NCI-H345 (cell line): ENCODE measurements at regions not wholly inside any gene's neighbourhood (a gene's known extent, or its start where the extent isn't known, plus 50 kb on each side); places are given as distances from the start of the nearest gene placed in this dataset.

Source experiments
- DNase-seq: peaks from one replicate; lab custom pipeline; 2025; lab: John Stamatoyannopoulos, UW

- DNase-seq = no peak
Measured at GRCh38 chr11:128036556-128037093, 550.7 kb downstream of the ETS1 start.

- no peak for DNase-seq
Measured at GRCh38 chr11:128036006-128036405, 551.4 kb downstream of the ETS1 start.

DNA sequence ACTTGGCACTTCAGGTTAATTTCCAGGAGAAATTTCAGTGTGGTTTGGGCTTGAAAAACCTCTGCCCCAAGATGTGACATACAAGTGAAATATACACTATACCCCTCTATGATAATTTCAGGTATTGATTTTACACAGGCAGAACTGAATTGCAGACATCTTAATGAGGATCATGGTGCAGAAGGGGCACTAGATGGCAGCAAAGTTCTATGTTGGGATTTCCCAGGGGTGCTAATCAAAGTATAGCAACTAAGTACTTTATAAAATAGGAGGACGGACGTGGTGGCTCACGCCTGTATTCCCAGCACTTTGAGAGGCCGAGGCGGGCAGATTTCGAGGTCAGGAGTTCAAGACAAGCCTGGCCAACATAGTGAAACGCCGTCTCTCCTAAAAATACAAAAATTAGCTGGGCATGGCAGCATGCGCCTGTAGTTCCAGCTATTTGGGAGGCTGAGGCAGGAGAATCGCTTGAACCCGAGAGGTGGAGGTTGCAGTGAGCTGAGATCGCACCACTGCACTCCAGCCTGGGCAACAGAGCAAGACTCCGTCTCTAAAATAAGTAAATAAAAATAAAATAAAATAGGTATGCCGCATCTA, 555.7 kb downstream of the ETS1 start:
- peak; percentile 75 for DNase-seq

- DNase-seq = no peak
Measured at GRCh38 chr11:128029219-128029722, 558.1 kb downstream of the ETS1 start.

DNA sequence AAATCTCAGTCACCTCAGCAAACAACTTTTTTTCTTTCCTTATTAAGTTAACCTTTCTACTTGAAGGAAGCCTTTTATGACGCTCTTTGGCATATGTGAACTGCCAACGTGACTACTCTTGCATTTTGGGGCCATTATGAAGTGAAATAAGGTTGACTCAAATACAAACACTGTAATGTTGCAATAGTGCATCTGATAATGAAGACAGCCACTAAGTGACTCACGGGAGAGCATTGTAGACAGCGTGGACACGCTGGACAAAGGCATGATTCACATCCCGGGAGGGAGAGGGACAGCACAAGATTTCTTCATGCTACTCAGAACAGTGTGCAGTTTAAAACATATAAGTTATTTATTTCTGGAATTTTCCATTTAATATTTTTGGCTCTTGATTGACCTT, 560.8 kb downstream of the ETS1 start:
- DNase-seq = no peak

DNA sequence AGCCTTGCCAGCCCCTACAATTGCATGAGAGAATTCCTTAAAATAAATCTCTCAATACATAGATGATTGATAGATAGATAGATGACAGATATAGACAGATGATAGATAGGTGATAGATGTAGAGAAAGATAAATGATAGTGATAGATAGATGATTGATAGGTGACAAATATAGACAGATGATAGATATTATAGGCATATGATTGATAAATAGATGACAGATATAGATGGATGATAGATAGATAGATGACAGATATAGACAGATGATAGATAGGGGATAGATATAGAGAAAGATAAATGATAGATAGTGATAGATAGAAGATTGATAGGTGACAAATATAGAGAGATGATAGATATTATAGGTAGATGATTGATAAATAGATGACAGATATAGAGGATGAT, 564.6 kb downstream of the ETS1 start:
- DNase-seq = no peak

DNA sequence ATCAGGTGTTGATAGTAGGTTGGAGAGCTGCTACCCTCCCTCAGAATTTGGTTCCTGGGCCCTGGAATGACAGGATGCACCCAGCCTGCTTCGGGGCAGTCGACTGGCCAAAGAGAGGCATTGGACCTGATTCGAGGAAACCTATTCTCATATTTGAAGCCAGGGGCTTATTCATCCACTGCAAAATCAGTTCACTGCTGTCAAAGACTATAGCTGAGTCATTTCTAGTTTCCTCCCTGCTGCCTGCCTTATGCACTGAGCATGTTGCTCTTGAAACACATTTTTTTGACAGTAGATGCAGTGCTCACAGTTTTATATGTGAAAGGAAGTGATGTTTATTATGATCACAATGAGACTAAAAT, 565.4 kb downstream of the ETS1 start:
- no peak for DNase-seq

- peak; percentile 6 for DNase-seq
Measured at GRCh38 chr11:128021349-128022006, 565.9 kb downstream of the ETS1 start.

DNA sequence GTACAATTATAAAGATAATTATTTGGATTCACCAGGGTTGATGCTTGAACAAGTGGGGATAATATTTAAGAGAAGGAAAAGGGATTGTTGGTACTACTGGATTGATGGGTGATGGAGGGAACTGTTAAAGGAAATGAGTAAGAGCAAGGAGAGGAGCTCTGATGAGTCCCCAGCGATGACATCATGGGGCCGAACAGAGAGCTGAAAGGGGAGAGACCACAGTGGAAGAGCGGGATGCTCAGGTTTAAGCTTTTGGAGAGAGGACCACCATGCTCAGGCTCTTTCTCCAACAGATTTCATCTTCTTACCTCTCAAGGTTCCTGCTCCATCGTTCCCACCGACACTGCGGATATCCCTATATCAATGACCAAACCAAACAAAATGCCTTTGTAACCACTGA, 568.7 kb downstream of the ETS1 start:
- no peak for DNase-seq

GRCh38 chr11:128005562-128005961, 581.8 kb downstream of the ETS1 start:
- DNase-seq = no peak

DNA sequence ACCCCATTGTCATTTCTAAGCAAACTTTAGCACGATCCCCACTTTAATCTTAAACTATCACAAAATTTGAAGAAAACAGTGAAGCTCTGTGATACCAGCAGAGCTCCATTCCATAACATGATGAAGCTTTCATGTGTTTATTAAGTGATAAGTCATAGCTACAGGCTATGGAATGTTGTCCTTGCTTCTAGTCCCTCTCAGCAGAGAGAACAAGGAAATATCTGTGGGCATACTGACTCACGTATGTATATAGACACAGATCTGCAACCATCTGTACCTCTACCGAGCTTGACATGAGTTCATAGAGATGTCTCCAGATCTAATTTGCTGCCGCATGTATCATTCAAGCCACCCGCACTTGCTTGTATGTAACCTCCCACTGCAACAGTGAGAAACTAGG, 588.9 kb downstream of the ETS1 start:
- DNase-seq = no peak

DNA sequence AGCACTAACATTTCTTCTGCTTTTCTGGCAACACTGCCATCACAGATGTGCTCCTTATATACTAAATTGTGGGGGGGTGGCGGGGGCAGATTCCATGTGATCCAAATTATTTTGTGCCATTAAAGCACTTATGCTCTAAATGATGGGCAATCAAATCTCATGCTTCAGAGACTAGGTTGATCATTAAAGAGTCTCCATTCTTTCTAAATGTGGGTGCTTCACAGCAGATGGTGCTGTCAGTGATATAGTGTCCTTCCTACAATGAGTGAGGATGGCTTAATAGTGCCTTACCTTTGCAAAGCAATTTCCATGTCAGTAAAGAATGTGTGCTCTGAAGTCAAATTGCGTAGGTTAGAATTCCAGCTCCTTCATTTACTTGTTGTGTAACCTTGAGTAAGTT, 589.8 kb downstream of the ETS1 start:
- no peak for DNase-seq

- no peak for DNase-seq
Measured at GRCh38 chr11:127996825-127997224, 590.5 kb downstream of the ETS1 start.

DNA sequence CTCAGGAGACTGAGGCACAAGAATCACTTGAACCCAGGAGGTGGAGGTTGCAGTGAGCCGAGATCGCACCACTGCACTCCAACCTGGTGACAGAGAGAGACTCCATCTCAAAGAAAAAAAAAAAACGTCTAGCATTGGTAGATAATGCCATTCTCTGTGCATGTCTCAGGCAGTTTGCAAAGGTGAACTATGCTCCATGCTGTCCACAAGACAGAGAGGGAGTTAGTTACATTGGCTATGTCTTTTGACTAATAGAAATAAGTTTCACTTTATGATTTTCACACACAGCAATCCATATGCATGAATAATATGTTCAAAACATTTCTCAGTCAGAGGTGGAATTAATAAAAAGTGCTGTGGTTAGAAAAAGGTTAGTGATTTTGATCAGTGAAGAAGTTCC, 591.4 kb downstream of the ETS1 start:
- DNase-seq = no peak

- DNase-seq = no peak
Measured at GRCh38 chr11:127994736-127995135, 592.6 kb downstream of the ETS1 start.

DNA sequence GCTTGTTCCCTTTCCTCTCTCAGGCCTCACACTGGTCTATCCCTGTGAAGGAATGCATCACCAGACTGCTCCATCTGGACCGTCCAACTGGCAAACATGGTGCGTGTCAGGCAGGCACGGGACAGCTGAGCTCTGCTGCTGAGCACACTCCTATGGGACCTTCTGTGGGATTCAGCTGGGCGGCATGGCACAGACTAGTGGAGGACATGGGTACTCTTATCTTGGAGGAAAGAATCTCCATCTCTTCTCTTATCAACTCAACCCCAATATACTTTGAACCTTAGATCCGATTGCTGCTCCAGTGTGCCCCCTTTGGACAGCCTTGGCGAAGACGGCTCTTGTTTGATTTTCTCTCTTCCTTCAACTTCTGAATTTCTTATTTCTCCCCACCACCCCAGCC, 593.6 kb downstream of the ETS1 start:
- no peak for DNase-seq

DNA sequence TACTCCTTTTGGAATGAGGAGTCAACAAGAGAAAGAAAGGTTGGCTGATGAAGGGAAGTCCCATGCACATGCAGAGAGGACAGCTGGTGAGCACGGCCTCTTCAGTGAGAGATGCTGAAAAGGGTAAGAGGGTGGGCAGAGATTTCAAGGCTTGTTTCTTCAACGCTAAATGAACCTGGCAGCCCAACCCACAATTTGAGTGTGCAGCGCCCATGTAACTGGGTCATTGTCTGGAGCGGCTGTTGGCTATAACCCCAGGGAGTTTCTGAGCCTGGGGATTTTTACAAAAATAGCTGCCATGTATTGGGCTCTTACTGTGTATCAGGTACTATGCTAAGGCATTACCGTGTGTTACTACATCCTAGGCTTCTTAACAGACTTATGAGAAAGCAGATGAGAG, 594.1 kb downstream of the ETS1 start:
- no peak for DNase-seq

DNA sequence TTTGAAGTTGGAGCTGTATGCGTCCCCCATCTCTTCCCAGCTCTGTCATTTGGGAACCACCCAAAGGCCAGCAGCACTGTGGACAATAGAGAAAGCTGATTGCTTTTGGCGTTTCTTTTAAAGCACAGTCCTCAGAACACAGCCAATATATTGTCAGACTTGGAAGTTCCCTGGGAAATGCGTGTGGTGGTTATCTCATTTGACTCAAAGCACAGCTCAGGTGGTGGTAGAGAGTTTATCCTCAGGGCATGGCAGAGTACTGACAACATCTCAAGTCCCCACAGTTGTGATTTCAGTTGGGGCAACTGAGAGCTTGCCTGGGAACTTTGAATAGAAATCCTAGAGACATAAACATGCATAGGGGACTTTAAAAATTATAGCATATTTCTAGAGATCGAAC, 601.3 kb downstream of the ETS1 start:
- no peak for DNase-seq

DNA sequence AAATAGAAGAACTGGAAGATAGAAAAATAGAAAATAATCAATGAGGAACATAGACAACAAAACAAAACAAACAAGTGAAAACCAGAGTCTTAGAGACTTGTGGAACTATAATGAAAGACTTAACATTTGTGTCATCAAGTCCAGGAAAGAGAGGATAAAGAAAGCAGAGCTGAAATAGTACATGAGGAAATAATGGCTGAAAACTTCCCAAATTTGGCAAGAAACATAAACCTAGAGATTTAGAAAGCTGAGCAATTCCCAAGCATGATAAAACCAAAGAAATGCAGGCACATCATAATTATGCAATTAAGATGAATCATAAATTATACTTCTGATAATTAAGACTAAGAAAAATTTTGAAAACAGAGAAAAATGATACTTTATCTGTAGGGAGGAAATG, 614.5 kb downstream of the ETS1 start:
- DNase-seq = no peak

DNA sequence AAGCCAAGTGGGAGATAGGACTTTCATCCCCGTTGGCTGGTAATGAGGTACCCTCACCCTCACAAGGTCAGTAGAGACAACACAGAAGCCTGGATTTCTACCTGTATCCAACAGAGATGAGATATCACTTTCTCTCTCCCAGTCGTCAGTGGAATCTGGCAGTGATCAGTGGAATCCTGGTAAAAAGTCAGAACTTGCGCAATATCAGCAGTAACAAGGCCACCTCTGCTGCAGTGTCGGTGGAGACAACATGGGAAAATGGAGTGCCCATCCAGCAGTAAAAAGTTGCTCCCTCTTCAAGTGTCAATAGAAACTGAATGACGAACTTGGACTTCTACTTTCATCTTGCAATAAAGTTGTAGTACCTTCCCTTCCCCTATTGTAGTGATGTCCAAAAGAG, 615.9 kb downstream of the ETS1 start:
- no peak for DNase-seq

DNA sequence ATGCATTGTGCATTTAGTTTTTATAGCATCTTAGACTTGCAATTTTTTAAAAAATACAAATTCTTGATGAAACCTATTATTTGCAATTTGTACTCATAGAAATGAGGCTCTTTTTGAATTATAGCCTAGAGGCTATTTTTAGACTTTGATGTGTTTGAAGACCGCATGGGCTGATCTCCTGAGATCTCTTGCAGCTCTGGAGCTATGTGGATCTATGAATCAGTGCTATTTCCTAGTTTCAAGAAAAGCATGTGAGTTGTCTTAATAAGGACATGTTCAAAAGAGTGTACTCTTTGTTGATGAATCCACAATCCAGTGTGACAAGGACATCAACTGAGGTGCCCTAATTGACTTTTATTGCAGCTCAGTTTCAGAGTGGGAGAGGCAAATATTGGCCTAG, 620.5 kb downstream of the ETS1 start:
- no peak for DNase-seq

- DNase-seq = no peak
Measured at GRCh38 chr11:127965939-127966668, 621.3 kb downstream of the ETS1 start.

GRCh38 chr11:127962416-127962815, 624.9 kb downstream of the ETS1 start:
- DNase-seq = no peak
